Mesodermal cell (in vitro differentiated cells): ENCODE measurements at regions not wholly inside any gene's neighbourhood (a gene's known extent, or its start where the extent isn't known, plus 50 kb on each side); places are given as distances from the start of the nearest gene placed in this dataset.

ENCODE experiments used
- H3K27ac ChIP-seq: 2 replicates; pipeline ENCODE4 v1.7.0; 2013; ENCODE audit warnings: mild to moderate bottlenecking, low read depth, low read length, moderate library complexity; ENCODE audit not compliant: severe bottlenecking
- H3K36me3 ChIP-seq: 2 replicates; pipeline ENCODE4 v1.7.1; 2013; ENCODE audit warnings: mild to moderate bottlenecking, low read length, moderate library complexity; ENCODE audit not compliant: control insufficient read depth, insufficient read depth
- H3K4me1 ChIP-seq: one replicate; pipeline ENCODE4 v1.7.1; 2013; ENCODE audit warnings: mild to moderate bottlenecking, low read length; ENCODE audit not compliant: insufficient read depth, control insufficient read depth, poor library complexity, severe bottlenecking
- H3K4me3 ChIP-seq: 2 replicates; pipeline ENCODE4 v1.7.0; 2013; ENCODE audit warnings: low read length, control low read depth, mild to moderate bottlenecking; ENCODE audit not compliant: insufficient read depth, poor library complexity, severe bottlenecking; ENCODE audit errors: extremely low read depth
- H3K9me3 ChIP-seq: 2 replicates; pipeline ENCODE4 v1.7.1; 2013; ENCODE audit warnings: mild to moderate bottlenecking, low read length, moderate library complexity; ENCODE audit not compliant: control insufficient read depth
- WGBS, 2 experiments: methylation state at CpG; one replicate each; pipeline ENCODE4 v1.1.5; 2013; ENCODE audit warnings: missing lambda C conversion rate in 2 of 2; ENCODE audit not compliant: insufficient coverage in 2 of 2; 5-methylcytosine and 5-hydroxymethylcytosine counted together

- Histone ChIP-seq H3K36me3 (no peaks in the 10 kb centered on the region), H3K9me3 (no peaks in the 10 kb centered on the region), H3K4me3 (no peak overlapping the region), H3K4me1 (no peaks in the 10 kb centered on the region), H3K27ac (no peak overlapping the region)
- 46 to 65% methylated on average over 2 to 3 of the region's 4 CpGs for WGBS, 2 experiments
Measured at GRCh38 chr6:90450268-90450953, 136.5 kb downstream of the MAP3K7 start.

- Histone ChIP-seq H3K4me1 (no peaks in the 10 kb centered on the region), H3K4me3 (no peak overlapping the region), H3K36me3 (no peaks in the 10 kb centered on the region), H3K27ac (no peak overlapping the region), H3K9me3 (no peaks in the 10 kb centered on the region)
- WGBS, 2 experiments, result 100% methylated on average over 2 of the region's 5 CpGs; no CpG with 5 or more reads in 1 of the 2 experiments
Measured at GRCh38 chr6:90449311-90449710, 137.6 kb downstream of the MAP3K7 start.

GRCh38 chr6:90448836-90449235 lies 138.0 kb downstream of the MAP3K7 start:
- Histone ChIP-seq H3K4me3 (no peak overlapping the region), H3K9me3 (no peaks in the 10 kb centered on the region), H3K4me1 (no peaks in the 10 kb centered on the region), H3K27ac (no peak overlapping the region), H3K36me3 (no peaks in the 10 kb centered on the region)
- 93 to 97% methylated on average over 3 to 4 of the region's 5 CpGs for WGBS, 2 experiments

- Histone ChIP-seq H3K27ac (no peak overlapping the region), H3K36me3 (no peaks in the 10 kb centered on the region), H3K9me3 (no peaks in the 10 kb centered on the region), H3K4me3 (no peak overlapping the region), H3K4me1 (no peaks in the 10 kb centered on the region)
- WGBS, 2 experiments, result no CpG with 5 or more reads among the region's 2 CpGs
Measured at GRCh38 chr6:90446164-90446563, 140.7 kb downstream of the MAP3K7 start.

GRCh38 chr6:90445533-90446108 lies 141.3 kb downstream of the MAP3K7 start:
- H3K4me1 ChIP-seq, result no peaks in the 10 kb centered on the region
- no peak overlapping the region for H3K27ac ChIP-seq
- no peaks in the 10 kb centered on the region for H3K9me3 ChIP-seq
- H3K36me3 ChIP-seq, result no peaks in the 10 kb centered on the region
- 100% methylated on average over 2 of the region's 2 CpGs for WGBS, 2 experiments
- no peak overlapping the region for H3K4me3 ChIP-seq

GRCh38 chr6:90444160-90444714 lies 142.6 kb downstream of the MAP3K7 start:
- H3K9me3 ChIP-seq, result no peaks in the 10 kb centered on the region
- no peaks in the 10 kb centered on the region for H3K4me1 ChIP-seq
- no peak overlapping the region for H3K4me3 ChIP-seq
- no peaks in the 10 kb centered on the region for H3K36me3 ChIP-seq
- H3K27ac ChIP-seq, result peak overlapping the region; percentile 38
- WGBS, 2 experiments, result 73 to 76% methylated on average over 4 to 5 of the region's 8 CpGs

- Histone ChIP-seq H3K4me1 (no peaks in the 10 kb centered on the region), H3K4me3 (no peak overlapping the region), H3K36me3 (no peaks in the 10 kb centered on the region), H3K9me3 (no peaks in the 10 kb centered on the region), H3K27ac (no peak overlapping the region)
- WGBS, 2 experiments, result 31 to 36% methylated on average over 1 of the region's 1 CpG
Measured at GRCh38 chr6:90442366-90442765, 144.5 kb downstream of the MAP3K7 start.

- 83 to 86% methylated on average over 4 of the region's 8 CpGs for WGBS, 2 experiments
- no peak overlapping the region for H3K27ac ChIP-seq
Measured at GRCh38 chr6:90440586-90441283, 144.1 kb upstream of the BACH2 start.

GRCh38 chr6:90439586-90439985 lies 142.9 kb upstream of the BACH2 start:
- Histone ChIP-seq H3K36me3 (no peaks in the 10 kb centered on the region), H3K4me1 (no peaks in the 10 kb centered on the region), H3K27ac (no peak overlapping the region), H3K4me3 (no peak overlapping the region), H3K9me3 (no peaks in the 10 kb centered on the region)
- 60 to 94% methylated on average over 1 to 2 of the region's 2 CpGs for WGBS, 2 experiments

More at GRCh38 chr6:90440586-90441283, 144.1 kb upstream of the BACH2 start:
- no peaks in the 10 kb centered on the region for H3K36me3 ChIP-seq
- H3K9me3 ChIP-seq, result no peaks in the 10 kb centered on the region
- H3K4me1 ChIP-seq, result no peaks in the 10 kb centered on the region
- no peak overlapping the region for H3K4me3 ChIP-seq

GRCh38 chr6:90436403-90436802 lies 139.8 kb upstream of the BACH2 start:
- H3K4me1 ChIP-seq, result no peaks in the 10 kb centered on the region
- 100% methylated on average over 1 of the region's 1 CpG; no CpG with 5 or more reads in 1 of the 2 experiments for WGBS, 2 experiments

More at GRCh38 chr6:90436403-90436802, 139.8 kb upstream of the BACH2 start:
- H3K27ac ChIP-seq, result no peak overlapping the region
- H3K9me3 ChIP-seq, result peaks cover 9% of the 10 kb centered on the region
- H3K36me3 ChIP-seq, result no peaks in the 10 kb centered on the region
- no peak overlapping the region for H3K4me3 ChIP-seq
